Ascending aorta (tissue), 2 donors: ENCODE measurements at regions not wholly inside any gene's neighbourhood (a gene's known extent, or its start where the extent isn't known, plus 50 kb on each side); places are given as distances from the start of the nearest gene placed in this dataset.

ENCODE experiments used
- DNase-seq, 2 donors: peaks; one replicate each; pipeline ENCODE4 v3.0.0-alpha.2; 2019; ENCODE audit warnings: low spot score in 2 of 2
- H3K27ac ChIP-seq, 2 donors: fragments of 200-600 bp; sonication (generic); one replicate each; pipeline ENCODE4 v1.5.1; 2016 to 2017; ENCODE audit warnings: mild to moderate bottlenecking in 1 of 2
- H3K27me3 ChIP-seq: fragments of 200-600 bp; sonication (generic); one replicate; pipeline ENCODE4 v1.5.1; 2017
- H3K36me3 ChIP-seq, 2 donors: fragments of 200-600 bp; sonication (generic); one replicate each; pipeline ENCODE4 v1.5.1; 2016
- H3K4me1 ChIP-seq, 2 donors: fragments of 200-600 bp; sonication (generic); one replicate each; pipeline ENCODE4 v1.5.1; 2016 to 2017; ENCODE audit warnings: mild to moderate bottlenecking in 1 of 2
- H3K4me3 ChIP-seq, 2 donors: fragments of 200-600 bp; sonication (generic); one replicate each; pipeline ENCODE4 v1.5.1; 2016 to 2017; ENCODE audit warnings: mild to moderate bottlenecking in 1 of 2
- H3K9me3 ChIP-seq, 2 donors: fragments of 200-600 bp; sonication (generic); one replicate each; pipeline ENCODE4 v1.5.1; 2016
- intact Hi-C: fragments of 100-400 bp; cut with DNase I; formaldehyde crosslinking; loops from one replicate; pipeline ENCODE4 v1.15.1; 2023
- TF ChIP-seq, protein P1 (sequence below), 3 experiments: fragments of 200-600 bp in 2 of 3; fragments of 450-650 bp in 1 of 3; sonication (generic) in 2 of 3; IDR thresholded peaks; one replicate each; pipeline ENCODE4 v1.5.1; 2016 to 2019; ENCODE audit warnings: antibody characterized with exemption in 3 of 3, mild to moderate bottlenecking in 1 of 3, moderate library complexity in 1 of 3

DNA sequence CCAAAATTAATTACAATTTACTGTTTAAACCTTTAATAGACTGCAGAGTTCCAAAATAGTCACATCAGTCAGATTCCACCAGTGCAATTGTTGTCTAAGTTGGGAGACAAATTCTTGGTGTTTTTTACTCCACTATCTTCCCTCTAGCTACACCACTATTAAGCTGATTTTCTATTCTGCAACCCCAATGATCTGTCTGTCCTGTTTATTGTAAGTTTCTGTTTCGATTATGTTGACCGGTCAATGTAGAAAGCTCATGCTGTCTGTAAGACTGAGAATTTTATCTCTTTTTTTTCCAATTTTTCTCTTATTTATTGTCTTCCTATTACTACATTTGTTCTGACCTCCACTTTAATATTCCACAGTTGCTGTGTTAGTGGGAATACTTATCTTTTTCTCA, 557.5 kb downstream of the SH2D4B start:
- H3K36me3 ChIP-seq, result no peaks in the 10 kb centered on the region
- TF ChIP-seq, protein P1, sequence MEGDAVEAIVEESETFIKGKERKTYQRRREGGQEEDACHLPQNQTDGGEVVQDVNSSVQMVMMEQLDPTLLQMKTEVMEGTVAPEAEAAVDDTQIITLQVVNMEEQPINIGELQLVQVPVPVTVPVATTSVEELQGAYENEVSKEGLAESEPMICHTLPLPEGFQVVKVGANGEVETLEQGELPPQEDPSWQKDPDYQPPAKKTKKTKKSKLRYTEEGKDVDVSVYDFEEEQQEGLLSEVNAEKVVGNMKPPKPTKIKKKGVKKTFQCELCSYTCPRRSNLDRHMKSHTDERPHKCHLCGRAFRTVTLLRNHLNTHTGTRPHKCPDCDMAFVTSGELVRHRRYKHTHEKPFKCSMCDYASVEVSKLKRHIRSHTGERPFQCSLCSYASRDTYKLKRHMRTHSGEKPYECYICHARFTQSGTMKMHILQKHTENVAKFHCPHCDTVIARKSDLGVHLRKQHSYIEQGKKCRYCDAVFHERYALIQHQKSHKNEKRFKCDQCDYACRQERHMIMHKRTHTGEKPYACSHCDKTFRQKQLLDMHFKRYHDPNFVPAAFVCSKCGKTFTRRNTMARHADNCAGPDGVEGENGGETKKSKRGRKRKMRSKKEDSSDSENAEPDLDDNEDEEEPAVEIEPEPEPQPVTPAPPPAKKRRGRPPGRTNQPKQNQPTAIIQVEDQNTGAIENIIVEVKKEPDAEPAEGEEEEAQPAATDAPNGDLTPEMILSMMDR (IDR thresholded peaks at IDR 0.05), result no peak
- no peaks in the 10 kb centered on the region for H3K4me1 ChIP-seq
- no peaks in the 10 kb centered on the region for H3K9me3 ChIP-seq
- no peak for DNase-seq
- H3K4me3 ChIP-seq, result no peak overlapping the region
- H3K27me3 ChIP-seq, result no peaks in the 10 kb centered on the region
- H3K27ac ChIP-seq, result no peak overlapping the region
- intact Hi-C loops, result no loop called here

DNA sequence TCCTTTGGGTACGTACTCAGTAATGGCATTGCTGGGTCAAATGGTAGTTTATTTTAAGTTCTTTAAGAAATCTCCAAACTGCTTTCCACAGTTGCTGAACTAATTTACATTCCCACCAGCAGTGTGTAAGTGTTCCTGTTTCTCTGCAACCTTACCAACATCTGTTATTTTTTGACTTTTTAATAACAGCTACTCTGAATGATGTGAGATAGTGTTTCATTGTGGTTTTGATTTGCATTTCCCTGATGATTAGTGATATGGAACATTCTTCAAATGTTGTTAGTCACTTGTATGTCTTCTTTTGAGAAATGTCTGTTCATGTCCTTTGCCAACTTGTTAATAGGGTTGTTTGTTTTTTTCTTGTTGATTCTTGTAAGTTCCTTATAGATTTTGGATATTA, 558.9 kb downstream of the SH2D4B start:
- Histone ChIP-seq H3K27ac (no peak overlapping the region), H3K9me3 (no peaks in the 10 kb centered on the region), H3K4me3 (no peak overlapping the region), H3K4me1 (no peaks in the 10 kb centered on the region), H3K36me3 (no peaks in the 10 kb centered on the region), H3K27me3 (no peaks in the 10 kb centered on the region)
- TF ChIP-seq, protein P1 (IDR thresholded peaks at IDR 0.05), result no peak
- intact Hi-C loops, result no loop called here
- no peak for DNase-seq

GRCh38 chr10:81101062-81101461, 563.4 kb downstream of the SH2D4B start:
- Histone ChIP-seq H3K9me3 (no peaks in the 10 kb centered on the region), H3K27me3 (no peaks in the 10 kb centered on the region), H3K27ac (no peak overlapping the region), H3K36me3 (no peaks in the 10 kb centered on the region), H3K4me3 (no peak overlapping the region), H3K4me1 (no peaks in the 10 kb centered on the region)
- intact Hi-C loops, result no loop called here
- TF ChIP-seq, protein P1 (IDR thresholded peaks at IDR 0.05), result no peak
- no peak for DNase-seq

DNA sequence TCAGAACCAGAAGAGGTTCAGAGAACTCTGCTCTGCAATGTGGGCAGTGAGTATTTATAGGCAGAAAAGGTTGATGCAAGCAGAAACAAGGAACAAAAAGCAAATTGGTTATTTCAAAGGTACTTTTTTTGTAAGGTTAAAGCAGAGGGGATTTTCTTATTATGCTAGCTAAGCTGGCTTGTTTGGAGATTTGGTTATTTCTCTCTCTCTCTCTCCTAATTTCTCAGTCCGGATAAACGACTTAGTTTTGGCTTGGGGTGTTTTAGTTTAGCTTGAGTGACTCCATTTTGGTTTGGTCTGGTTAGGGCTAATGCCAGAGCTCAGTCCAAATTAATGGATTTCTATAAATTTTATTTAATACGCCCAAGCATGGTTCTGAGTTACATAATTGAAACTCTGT, 566.8 kb downstream of the SH2D4B start:
- Histone ChIP-seq H3K36me3 (no peaks in the 10 kb centered on the region), H3K27ac (no peak overlapping the region), H3K27me3 (no peaks in the 10 kb centered on the region), H3K4me1 (no peaks in the 10 kb centered on the region), H3K9me3 (no peaks in the 10 kb centered on the region), H3K4me3 (no peak overlapping the region)
- TF ChIP-seq, protein P1 (IDR thresholded peaks at IDR 0.05), result no peak
- no peak for DNase-seq
- intact Hi-C loops, result no loop called here

DNA sequence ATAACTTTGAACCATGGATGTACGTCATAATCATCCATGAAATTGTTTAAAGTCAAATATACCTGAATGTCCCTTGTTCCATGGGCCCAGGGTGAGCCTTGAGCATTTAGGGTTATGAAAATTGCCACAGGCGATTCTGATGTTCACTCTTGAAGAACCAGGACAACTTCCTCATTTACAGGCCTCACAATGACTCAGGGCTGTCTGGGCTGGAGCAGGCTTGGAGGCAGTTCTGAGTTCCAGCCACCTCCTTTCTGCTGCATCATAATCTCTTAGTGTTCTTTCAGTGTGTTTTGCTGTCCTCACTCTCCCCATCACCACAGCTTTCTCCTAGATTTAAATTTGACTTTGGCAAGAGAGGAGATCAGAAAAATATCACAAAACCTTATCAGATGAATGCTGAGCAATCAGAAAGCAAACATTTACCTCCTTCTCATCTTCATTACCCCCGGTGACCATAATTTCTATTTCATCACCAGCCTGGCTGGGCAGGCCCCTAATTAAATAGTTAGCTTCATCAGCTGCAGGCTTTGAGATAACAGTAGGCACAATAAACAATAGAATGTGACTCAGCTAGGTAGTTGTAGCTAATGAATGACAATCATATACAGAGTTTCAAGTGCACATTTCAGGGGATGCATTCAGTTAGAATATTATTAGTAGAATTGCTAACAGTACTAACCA, 571.0 kb downstream of the SH2D4B start:
- Histone ChIP-seq H3K36me3 (no peaks in the 10 kb centered on the region), H3K4me1 (no peaks in the 10 kb centered on the region), H3K27ac (no peak overlapping the region), H3K9me3 (no peaks in the 10 kb centered on the region), H3K4me3 (no peak overlapping the region), H3K27me3 (no peaks in the 10 kb centered on the region)
- TF ChIP-seq, protein P1 (IDR thresholded peaks at IDR 0.05), result no peak
- intact Hi-C loops, result no loop called here
- DNase-seq, result no peak
